Transverse colon (tissue), 3 donors: ENCODE measurements at regions not wholly inside any gene's neighbourhood (a gene's known extent, or its start where the extent isn't known, plus 50 kb on each side); places are given as distances from the start of the nearest gene placed in this dataset.

Source experiments
- CTCF ChIP-seq, 5 experiments: fragments of 200-600 bp in 3 of 5; fragments of 450-650 bp in 2 of 5; sonication (generic) in 3 of 5; IDR thresholded peaks; 1 replicate in 2 of 5; 2 replicates in 3 of 5; pipeline ENCODE4 v1.5.1; 2016 to 2017; ENCODE audit warnings: antibody characterized with exemption in 5 of 5, inconsistent platforms in 3 of 5, mild to moderate bottlenecking in 2 of 5, moderate library complexity in 1 of 5
- EP300 ChIP-seq: sonication (generic); formaldehyde crosslinking; IDR thresholded peaks from one replicate; pipeline ENCODE4 v1.6.1; 2017; ENCODE audit warnings: antibody characterized with exemption, low read depth
- POLR2A ChIP-seq: fragments of 450-650 bp; IDR thresholded peaks from one replicate; pipeline ENCODE4 v1.6.1; 2016; ENCODE audit warnings: antibody characterized with exemption, mild to moderate bottlenecking, moderate library complexity

- TF ChIP-seq CTCF (IDR thresholded peaks at IDR 0.05), result no peak
- no peak for TF ChIP-seq POLR2A
- no peak for TF ChIP-seq EP300
These were observed 216.5 kb downstream of the BARX2 start for GRCh38 chr11:129592191-129592590.
